Trophoblast cell (in vitro differentiated cells and primary cell): ENCODE measurements at regions not wholly inside any gene's neighbourhood (a gene's known extent, or its start where the extent isn't known, plus 50 kb on each side); places are given as distances from the start of the nearest gene placed in this dataset.

Experiments used
- DNase-seq, 2 donors: peaks; one replicate each; pipeline ENCODE4 v3.0.0-alpha.2; 2016
- H2AFZ ChIP-seq: 2 replicates; pipeline ENCODE4 v1.6.1; 2013; ENCODE audit warnings: low read length, moderate library complexity, mild to moderate bottlenecking; ENCODE audit not compliant: insufficient read depth, poor library complexity
- H2AK5ac ChIP-seq: 2 replicates; pipeline ENCODE4 v1.6.1; 2013; ENCODE audit warnings: mild to moderate bottlenecking, low read length
- H2BK120ac ChIP-seq: 2 replicates; pipeline ENCODE4 v1.6.1; 2013; ENCODE audit warnings: low read length, mild to moderate bottlenecking, moderate library complexity; ENCODE audit not compliant: insufficient read depth, poor library complexity
- H2BK12ac ChIP-seq: 2 replicates; pipeline ENCODE4 v1.6.1; 2013; ENCODE audit warnings: mild to moderate bottlenecking, low read length, moderate library complexity
- H2BK5ac ChIP-seq: 2 replicates; pipeline ENCODE4 v1.6.1; 2013; ENCODE audit warnings: low read length, low read depth, moderate library complexity, mild to moderate bottlenecking; ENCODE audit not compliant: poor library complexity
- H3K14ac ChIP-seq: 2 replicates; pipeline ENCODE4 v1.6.1; 2013; ENCODE audit warnings: mild to moderate bottlenecking, low read length
- H3K18ac ChIP-seq: 2 replicates; pipeline ENCODE4 v1.6.1; 2013; ENCODE audit warnings: mild to moderate bottlenecking, low read length
- H3K23ac ChIP-seq: 2 replicates; pipeline ENCODE4 v1.6.1; 2013; ENCODE audit warnings: low read length
- H3K27ac ChIP-seq: 2 replicates; pipeline ENCODE4 v1.5.1; 2013; ENCODE audit warnings: low read depth, mild to moderate bottlenecking, inconsistent platforms, low read length, moderate library complexity
- H3K27me3 ChIP-seq: 2 replicates; pipeline ENCODE4 v1.6.1; 2013; ENCODE audit warnings: inconsistent platforms, mild to moderate bottlenecking, low read length, moderate library complexity; ENCODE audit not compliant: insufficient read depth
- H3K36me3 ChIP-seq, 2 experiments: 1 replicate in 1 of 2; 2 replicates in 1 of 2; pipeline ENCODE4 v1.6.1; 2013; ENCODE audit warnings: low read length in 2 of 2, mild to moderate bottlenecking in 2 of 2, moderate library complexity in 1 of 2; ENCODE audit not compliant: insufficient read depth in 2 of 2, control insufficient read depth in 1 of 2
- H3K4ac ChIP-seq: 2 replicates; pipeline ENCODE4 v1.6.1; 2013; ENCODE audit warnings: low read depth, mild to moderate bottlenecking, low read length, moderate library complexity
- H3K4me1 ChIP-seq, 2 experiments: 1 replicate in 1 of 2; 2 replicates in 1 of 2; pipeline ENCODE4 v1.6.1; 2013; ENCODE audit warnings: low read length in 2 of 2, mild to moderate bottlenecking in 2 of 2, moderate library complexity in 1 of 2; ENCODE audit not compliant: insufficient read depth in 2 of 2, control insufficient read depth in 1 of 2
- H3K4me2 ChIP-seq: 2 replicates; pipeline ENCODE4 v1.6.1; 2013; ENCODE audit warnings: inconsistent platforms, mild to moderate bottlenecking, low read length, moderate library complexity
- H3K4me3 ChIP-seq: 2 replicates; pipeline ENCODE4 v1.5.1; 2013; ENCODE audit warnings: mild to moderate bottlenecking, low read depth, low read length, inconsistent platforms
- H3K79me1 ChIP-seq: one replicate; pipeline ENCODE4 v1.6.1; 2013; ENCODE audit warnings: low read length
- H3K79me2 ChIP-seq: 2 replicates; pipeline ENCODE4 v1.6.1; 2013; ENCODE audit warnings: low read length, mild to moderate bottlenecking; ENCODE audit not compliant: control insufficient read depth, insufficient read depth, poor library complexity
- H3K9ac ChIP-seq: 2 replicates; pipeline ENCODE4 v1.6.1; 2013; ENCODE audit warnings: mild to moderate bottlenecking, low read length
- H3K9me3 ChIP-seq: 2 replicates; pipeline ENCODE4 v1.6.1; 2013; ENCODE audit warnings: low read depth, mild to moderate bottlenecking, control low read depth, inconsistent platforms, low read length; ENCODE audit not compliant: insufficient read depth
- H4K12ac ChIP-seq: 2 replicates; pipeline ENCODE4 v1.6.1; 2013; ENCODE audit warnings: low read depth, mild to moderate bottlenecking, low read length, moderate library complexity
- H4K8ac ChIP-seq: 2 replicates; pipeline ENCODE4 v1.6.1; 2013; ENCODE audit warnings: low read depth, mild to moderate bottlenecking, low read length, moderate library complexity
- H4K91ac ChIP-seq: one replicate; pipeline ENCODE4 v1.6.1; 2013; ENCODE audit warnings: low read depth, mild to moderate bottlenecking, low read length, moderate library complexity
- WGBS: extraction: QIAGEN DNeasy Blood & Tissue Kit; methylation state at CpG from one replicate; pipeline ENCODE4 v1.1.7; 2013; ENCODE audit warnings: missing lambda C conversion rate; ENCODE audit not compliant: insufficient read length, insufficient coverage; ENCODE audit errors: extremely low coverage; 5-methylcytosine and 5-hydroxymethylcytosine counted together

DNA sequence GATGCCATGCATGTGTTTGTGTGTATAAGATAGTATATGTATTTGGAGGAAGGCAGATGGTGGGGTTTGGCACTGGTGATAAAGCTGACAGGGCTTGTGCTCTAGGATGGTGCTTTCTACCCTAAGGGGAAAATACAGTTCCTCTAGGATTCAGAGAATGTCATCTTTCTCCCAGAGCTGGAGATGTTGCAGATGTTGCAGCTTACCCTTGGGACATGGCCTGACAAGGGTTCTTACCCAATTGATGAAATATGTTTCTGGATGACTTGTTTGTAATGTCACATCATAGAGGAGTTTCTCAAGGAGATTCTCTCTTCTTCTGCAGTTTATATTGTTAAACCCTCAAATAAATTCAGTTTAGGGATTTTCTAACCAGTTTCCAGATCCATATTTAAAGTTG, 52.5 kb upstream of the PITX2 start:
- H3K79me1 ChIP-seq: no peaks in the 10 kb centered on the region
- no peak for DNase-seq
- no peak overlapping the region for H3K4ac ChIP-seq
- no peaks in the 10 kb centered on the region for H3K9me3 ChIP-seq
- no peak overlapping the region for H3K27ac ChIP-seq
- no peak overlapping the region for H2BK12ac ChIP-seq
- H3K18ac ChIP-seq: no peak overlapping the region
- H3K27me3 ChIP-seq: no peaks in the 10 kb centered on the region
- H3K9ac ChIP-seq: no peak overlapping the region
- H2AK5ac ChIP-seq: no peak overlapping the region
- H2BK5ac ChIP-seq: no peak overlapping the region
- no peak overlapping the region for H3K4me2 ChIP-seq
- H3K36me3 ChIP-seq: no peaks in the 10 kb centered on the region
- no peak overlapping the region for H3K14ac ChIP-seq
- H3K4me3 ChIP-seq: no peak overlapping the region
- H4K91ac ChIP-seq: no peak overlapping the region
- no peak overlapping the region for H4K12ac ChIP-seq
- H3K79me2 ChIP-seq: no peaks in the 10 kb centered on the region
- no peak overlapping the region for H4K8ac ChIP-seq
- no peaks in the 10 kb centered on the region for H3K4me1 ChIP-seq
- H3K23ac ChIP-seq: no peak overlapping the region
- H2BK120ac ChIP-seq: no peak overlapping the region
- H2AFZ ChIP-seq: no peak overlapping the region

DNA sequence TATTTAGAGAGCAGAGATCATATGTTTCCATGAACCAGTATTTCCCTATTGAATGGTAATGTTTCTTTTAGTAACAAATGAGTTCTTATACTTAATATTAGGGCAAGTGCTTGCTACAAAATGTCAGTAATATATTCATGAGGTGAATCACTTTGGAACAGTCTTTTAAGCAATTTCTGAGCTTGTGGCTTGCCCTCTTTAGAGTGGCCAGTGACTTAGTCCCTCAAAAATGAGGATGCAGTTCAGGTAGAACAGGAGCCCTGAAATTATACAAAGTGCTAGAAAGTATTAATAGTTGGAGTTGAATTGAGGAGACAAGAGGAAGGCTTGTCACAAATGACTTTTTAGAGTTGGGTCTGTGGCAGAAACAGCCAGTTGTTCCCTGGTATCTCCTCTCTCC, 53.4 kb upstream of the PITX2 start:
- H3K27me3 ChIP-seq: no peaks in the 10 kb centered on the region
- H3K36me3 ChIP-seq: no peaks in the 10 kb centered on the region
- H3K79me2 ChIP-seq: no peaks in the 10 kb centered on the region
- no peak overlapping the region for H2BK120ac ChIP-seq
- H3K14ac ChIP-seq: no peak overlapping the region
- H2BK5ac ChIP-seq: no peak overlapping the region
- no peak overlapping the region for H2BK12ac ChIP-seq
- DNase-seq: no peak
- H4K8ac ChIP-seq: no peak overlapping the region
- no peaks in the 10 kb centered on the region for H3K9me3 ChIP-seq
- H3K18ac ChIP-seq: no peak overlapping the region
- H3K4me1 ChIP-seq: no peaks in the 10 kb centered on the region
- no peak overlapping the region for H3K27ac ChIP-seq
- H3K4ac ChIP-seq: no peak overlapping the region
- H3K4me2 ChIP-seq: no peak overlapping the region
- H3K23ac ChIP-seq: no peak overlapping the region
- no peak overlapping the region for H3K9ac ChIP-seq
- no peak overlapping the region for H3K4me3 ChIP-seq
- no peak overlapping the region for H4K91ac ChIP-seq
- H2AK5ac ChIP-seq: no peak overlapping the region
- H4K12ac ChIP-seq: no peak overlapping the region
- no peak overlapping the region for H2AFZ ChIP-seq
- H3K79me1 ChIP-seq: no peaks in the 10 kb centered on the region

DNA sequence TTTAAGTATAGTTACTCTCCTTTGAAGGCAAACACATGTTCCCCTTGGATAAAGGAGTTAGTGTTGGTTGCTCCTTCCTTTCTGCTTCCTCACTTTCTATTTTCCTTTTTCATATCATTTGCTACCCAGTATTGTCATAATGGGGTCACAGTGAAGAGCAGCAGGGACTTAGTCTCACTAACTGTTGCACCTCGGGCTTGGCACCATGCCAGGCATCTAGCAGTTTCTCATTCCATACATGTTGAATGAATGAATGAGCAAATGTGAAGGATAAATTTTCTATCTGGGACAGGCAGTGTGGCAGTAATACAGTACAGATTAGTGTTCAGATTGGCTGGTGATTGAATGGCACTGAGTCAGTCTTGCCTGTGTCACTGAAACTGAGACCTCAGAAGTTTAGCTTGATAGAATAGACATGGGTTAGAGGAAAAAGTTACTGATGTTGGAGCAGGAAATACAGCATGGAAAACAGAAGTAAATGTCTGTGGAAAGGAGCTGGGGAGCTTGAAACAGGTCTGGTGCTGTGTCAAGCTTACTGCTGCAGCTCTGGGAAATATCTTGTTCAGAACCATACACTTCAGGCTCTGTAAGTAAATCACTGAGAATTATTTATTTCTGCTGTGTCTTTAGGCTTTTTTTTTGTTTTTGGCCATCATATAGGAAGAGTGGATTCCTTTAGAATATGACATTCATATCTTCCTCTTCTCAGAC, 55.8 kb upstream of the PITX2 start:
- H3K4me1 ChIP-seq: no peaks in the 10 kb centered on the region
- no peak overlapping the region for H2AFZ ChIP-seq
- no peaks in the 10 kb centered on the region for H3K79me1 ChIP-seq
- H4K91ac ChIP-seq: no peak overlapping the region
- H3K27ac ChIP-seq: no peak overlapping the region
- H3K18ac ChIP-seq: no peak overlapping the region
- no peaks in the 10 kb centered on the region for H3K27me3 ChIP-seq
- no peak overlapping the region for H3K14ac ChIP-seq
- H3K79me2 ChIP-seq: no peaks in the 10 kb centered on the region
- H3K9ac ChIP-seq: no peak overlapping the region
- DNase-seq: no peak
- H2BK12ac ChIP-seq: no peak overlapping the region
- H3K36me3 ChIP-seq: no peaks in the 10 kb centered on the region
- no peak overlapping the region for H3K4me2 ChIP-seq
- H2AK5ac ChIP-seq: no peak overlapping the region
- WGBS: no CpG with 5 or more reads among the region's 1 CpG
- no peak overlapping the region for H3K4ac ChIP-seq
- H4K8ac ChIP-seq: no peak overlapping the region
- H3K4me3 ChIP-seq: no peak overlapping the region
- no peak overlapping the region for H2BK120ac ChIP-seq
- no peaks in the 10 kb centered on the region for H3K9me3 ChIP-seq
- no peak overlapping the region for H4K12ac ChIP-seq
- H2BK5ac ChIP-seq: no peak overlapping the region
- H3K23ac ChIP-seq: no peak overlapping the region

DNA sequence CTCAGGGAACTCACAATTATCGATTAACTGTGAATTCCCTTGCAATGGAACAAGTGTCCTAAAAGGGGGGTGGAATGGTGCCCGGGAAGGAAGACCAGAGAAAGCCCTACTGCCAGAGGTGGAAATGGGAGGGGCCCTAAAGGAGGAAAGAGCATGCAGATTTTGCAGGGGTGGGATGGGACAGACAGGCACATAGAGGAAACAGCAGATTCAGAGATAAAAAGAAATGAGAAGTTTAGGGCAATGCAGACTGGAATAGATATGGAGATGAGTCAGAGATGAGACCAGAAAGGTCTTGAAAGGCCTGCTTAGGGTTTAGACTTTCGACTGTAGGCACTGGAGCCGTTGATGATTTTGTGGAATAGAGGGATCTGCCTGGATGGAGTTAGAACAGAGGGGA, 57.4 kb upstream of the PITX2 start:
- H4K91ac ChIP-seq: no peak overlapping the region
- H4K12ac ChIP-seq: no peak overlapping the region
- H3K4me1 ChIP-seq: no peaks in the 10 kb centered on the region
- H3K36me3 ChIP-seq: no peaks in the 10 kb centered on the region
- H2AFZ ChIP-seq: no peak overlapping the region
- no peaks in the 10 kb centered on the region for H3K79me2 ChIP-seq
- H2BK12ac ChIP-seq: no peak overlapping the region
- H3K79me1 ChIP-seq: no peaks in the 10 kb centered on the region
- WGBS: no CpG with 5 or more reads among the region's 4 CpGs
- H2AK5ac ChIP-seq: no peak overlapping the region
- no peak overlapping the region for H3K14ac ChIP-seq
- H3K23ac ChIP-seq: no peak overlapping the region
- H2BK120ac ChIP-seq: no peak overlapping the region
- no peak for DNase-seq
- no peaks in the 10 kb centered on the region for H3K9me3 ChIP-seq
- H3K27ac ChIP-seq: no peak overlapping the region
- no peaks in the 10 kb centered on the region for H3K27me3 ChIP-seq
- no peak overlapping the region for H4K8ac ChIP-seq
- H3K4me2 ChIP-seq: no peak overlapping the region
- no peak overlapping the region for H3K18ac ChIP-seq
- no peak overlapping the region for H3K9ac ChIP-seq
- H3K4me3 ChIP-seq: no peak overlapping the region
- H2BK5ac ChIP-seq: no peak overlapping the region
- H3K4ac ChIP-seq: no peak overlapping the region
